HL-60 (cell line): ENCODE measurements at regions not wholly inside any gene's neighbourhood (a gene's known extent, or its start where the extent isn't known, plus 50 kb on each side); places are given as distances from the start of the nearest gene placed in this dataset.

Experiments used
- CTCF ChIP-seq: IDR thresholded peaks from one replicate; pipeline ENCODE4 v1.5.1; 2011; ENCODE audit warnings: low read length, control low read depth, inconsistent platforms; ENCODE audit not compliant: insufficient read depth
- GABPA ChIP-seq: IDR thresholded peaks from 2 replicates; pipeline ENCODE4 v1.6.1; 2012; ENCODE audit warnings: low read depth
- POLR2AphosphoS5 ChIP-seq: IDR thresholded peaks from 2 replicates; pipeline ENCODE4 v1.6.1; 2012; ENCODE audit warnings: low read depth
- REST ChIP-seq: IDR thresholded peaks from 2 replicates; pipeline ENCODE4 v1.6.1; 2012; ENCODE audit warnings: low read depth; ENCODE audit not compliant: insufficient replicate concordance

GRCh38 chr13:94765814-94766213, 53.5 kb upstream of the SOX21 start:
- TF ChIP-seq CTCF (no peak), REST (no peak), POLR2AphosphoS5 (no peak), GABPA (no peak)
